GM21825 (cell line): ENCODE measurements at regions not wholly inside any gene's neighbourhood (a gene's known extent, or its start where the extent isn't known, plus 50 kb on each side); places are given as distances from the start of the nearest gene placed in this dataset.

Experiments
- ATAC-seq: cut with Tn5 transposase; IDR thresholded peaks from one replicate; pipeline ENCODE4 v1.9.1; 2021; ENCODE audit warnings: mild to moderate bottlenecking, moderate library complexity; ENCODE audit not compliant: unreplicated experiment

DNA sequence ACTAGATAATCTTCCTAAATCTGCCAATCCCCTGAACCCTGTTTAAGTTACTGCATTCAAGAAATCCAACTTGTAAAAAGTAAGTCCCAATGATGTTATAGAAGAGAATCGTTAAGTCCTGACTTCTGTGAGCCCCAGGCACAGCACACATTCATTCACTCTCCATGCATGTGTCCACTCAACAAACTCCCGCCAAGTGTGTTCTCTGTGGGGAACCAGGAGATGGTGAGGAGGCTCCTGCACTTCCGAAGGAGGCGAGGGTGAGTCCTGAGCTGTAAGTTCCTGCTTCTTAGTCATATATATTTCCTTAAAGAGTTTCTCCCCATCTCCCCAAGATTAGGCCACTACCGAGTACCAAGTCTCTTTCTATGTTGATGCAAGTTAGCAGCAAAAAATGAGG lies 635.0 kb upstream of the ID2 start:
- ATAC-seq, result no peak

DNA sequence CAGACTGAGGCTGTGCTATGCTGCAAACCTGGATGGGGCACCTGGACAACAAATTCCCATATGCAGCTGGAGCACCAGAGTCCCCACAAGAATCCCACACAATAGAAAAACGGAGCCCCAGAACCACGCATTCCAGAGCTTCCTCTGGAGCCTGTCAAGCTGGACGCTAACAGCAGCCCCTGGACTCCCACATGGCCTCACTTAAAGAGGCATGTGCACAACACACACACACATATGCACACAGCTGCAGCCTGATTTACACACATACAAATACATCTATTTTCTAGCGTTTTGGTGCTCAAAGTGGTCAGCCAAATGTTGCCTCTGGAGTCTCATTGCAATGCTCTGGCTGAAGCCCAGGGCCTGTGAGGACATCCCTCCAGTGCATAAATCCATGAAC lies 632.7 kb upstream of the ID2 start:
- ATAC-seq, result no peak

DNA sequence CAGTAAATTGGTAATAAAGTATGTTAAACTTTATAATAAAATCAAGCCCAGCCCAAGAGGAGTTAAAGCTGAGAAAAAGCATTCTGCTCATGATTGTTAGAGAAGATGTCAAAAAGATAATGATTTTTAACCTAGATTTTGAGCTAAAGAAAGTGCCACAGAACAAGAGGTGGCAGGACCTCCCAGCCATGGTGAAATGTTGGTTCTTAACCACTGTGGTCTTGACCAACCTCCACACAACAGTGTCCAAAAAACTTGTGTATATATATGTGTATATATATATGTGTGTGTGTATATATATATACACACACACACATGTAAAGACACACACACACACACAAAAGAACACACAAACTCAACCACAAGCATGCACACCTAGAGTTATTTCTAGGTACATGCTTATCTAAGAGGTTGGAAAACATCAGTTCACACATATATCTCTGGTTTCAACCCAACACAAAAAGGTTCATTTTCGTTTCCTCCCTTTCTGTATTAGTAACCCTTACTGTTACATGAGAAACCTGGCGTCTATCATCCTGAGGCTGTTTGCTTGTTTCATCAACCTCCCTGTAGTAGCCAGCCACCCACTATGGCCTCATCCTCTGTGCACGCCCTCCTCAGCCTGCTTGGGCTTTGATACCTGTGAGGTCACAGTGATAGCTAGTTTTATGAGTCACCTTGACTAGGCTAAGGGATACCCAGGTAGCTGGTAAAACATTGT lies 631.8 kb upstream of the ID2 start:
- peak; percentile 87 for ATAC-seq

DNA sequence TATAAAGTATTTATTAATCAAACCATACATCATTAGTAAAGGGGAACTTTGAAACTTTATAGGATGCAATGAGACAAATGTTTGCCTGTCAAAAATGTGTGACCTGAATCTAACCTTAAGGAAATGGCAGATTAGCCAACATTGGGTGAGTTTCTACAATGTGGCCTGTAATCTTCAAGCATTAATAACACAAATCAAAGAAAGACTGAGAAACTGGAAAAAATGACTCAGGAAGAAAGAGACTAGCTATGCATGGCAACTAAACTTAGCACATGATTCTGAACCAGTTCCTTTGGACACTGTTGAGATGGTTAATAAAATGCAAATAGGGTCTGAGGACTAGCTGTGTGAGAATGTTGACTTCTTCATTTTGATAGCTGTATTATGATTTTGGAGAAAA lies 628.6 kb upstream of the ID2 start:
- ATAC-seq, result no peak

DNA sequence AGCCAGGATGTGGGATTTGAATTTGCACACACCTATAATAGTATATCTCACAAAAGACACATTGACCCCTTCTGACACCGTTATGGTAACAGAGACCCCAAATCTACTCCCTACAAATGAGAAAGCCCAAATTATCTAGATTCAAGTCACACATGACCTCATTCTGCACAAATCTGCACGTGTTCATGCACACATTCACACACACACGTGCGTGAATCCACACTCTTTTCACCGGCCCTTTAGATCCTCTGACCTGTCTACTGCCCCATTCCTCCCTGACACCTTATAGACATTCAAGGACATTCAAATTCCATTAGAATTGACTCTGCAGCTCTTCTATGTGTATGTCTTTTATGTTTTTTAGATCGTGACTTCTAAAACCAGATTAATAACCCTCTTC lies 627.8 kb upstream of the ID2 start:
- no peak for ATAC-seq

DNA sequence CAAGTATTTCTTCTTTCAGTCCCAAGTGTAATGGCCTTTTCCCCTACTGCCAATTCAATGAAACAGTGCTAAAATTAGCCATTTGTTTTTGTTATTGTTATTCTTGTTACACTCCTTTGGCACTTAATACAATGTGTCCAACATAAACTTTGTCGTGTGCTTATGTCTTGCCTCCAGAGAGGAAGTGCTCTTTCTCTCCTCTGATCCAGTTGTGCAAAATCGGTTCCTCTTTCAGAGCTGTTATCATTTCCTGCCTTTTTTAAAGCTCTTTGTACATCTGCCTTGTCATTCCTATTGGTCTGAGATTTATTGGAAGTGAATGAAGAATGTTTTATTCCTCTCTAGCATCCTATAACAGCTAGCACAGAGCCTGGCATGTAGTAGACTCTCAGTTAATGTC lies 623.2 kb upstream of the ID2 start:
- no peak for ATAC-seq

DNA sequence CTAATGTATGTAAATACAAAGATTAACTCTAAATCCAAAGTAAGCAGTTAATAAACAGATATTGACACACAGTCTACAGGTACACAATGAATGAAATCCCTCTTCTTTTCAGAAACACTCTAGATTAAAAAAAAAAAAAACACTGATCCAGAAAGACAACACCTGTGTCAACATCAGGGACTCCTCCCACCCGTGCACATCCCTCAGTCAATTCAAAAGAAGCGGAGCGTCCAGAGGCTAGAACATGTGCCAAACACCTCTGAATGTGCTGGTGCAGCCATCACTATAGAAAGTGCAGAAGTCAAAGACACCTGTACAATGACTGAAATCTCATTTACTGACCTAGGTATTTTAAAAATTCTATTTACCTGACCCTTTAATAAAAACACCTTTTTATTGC lies 622.6 kb upstream of the ID2 start:
- ATAC-seq, result no peak

DNA sequence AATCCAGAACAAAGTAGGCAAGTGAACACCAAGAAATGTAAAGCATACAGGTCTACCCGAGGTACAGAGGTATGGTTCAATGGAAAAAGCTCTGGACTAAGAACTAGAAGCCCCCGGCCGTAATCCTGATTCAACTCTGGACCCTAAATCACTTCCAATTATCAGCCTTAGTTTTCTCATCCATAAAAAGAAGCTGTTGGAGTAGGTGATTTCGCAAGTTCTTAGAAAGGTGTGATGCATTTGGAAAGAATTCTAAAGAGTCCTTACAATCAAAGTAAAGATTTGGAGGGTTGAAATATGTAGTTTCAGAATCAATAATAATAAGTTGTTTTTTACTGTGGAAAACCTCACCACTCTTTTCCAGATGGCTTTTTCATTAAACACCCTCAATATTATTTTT lies 622.1 kb upstream of the ID2 start:
- no peak for ATAC-seq

DNA sequence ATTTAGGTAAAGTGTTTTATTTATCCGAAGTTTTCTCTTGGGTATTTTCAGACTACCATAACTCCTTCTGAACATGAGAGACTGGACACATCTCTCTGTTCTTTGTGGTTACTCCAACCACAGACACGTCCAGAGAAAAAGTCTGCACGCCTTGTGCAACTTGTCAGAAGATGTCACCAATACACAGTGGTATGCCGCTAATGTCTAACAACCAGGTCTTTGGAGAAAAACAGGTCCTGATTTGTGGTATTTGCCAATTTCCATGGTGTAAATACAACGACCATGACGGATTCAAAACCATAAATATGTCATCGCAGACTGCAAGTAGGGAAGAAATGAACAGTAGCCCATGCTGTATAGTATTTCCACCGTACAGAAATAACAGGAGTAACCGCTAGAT lies 620.6 kb upstream of the ID2 start:
- no peak for ATAC-seq

DNA sequence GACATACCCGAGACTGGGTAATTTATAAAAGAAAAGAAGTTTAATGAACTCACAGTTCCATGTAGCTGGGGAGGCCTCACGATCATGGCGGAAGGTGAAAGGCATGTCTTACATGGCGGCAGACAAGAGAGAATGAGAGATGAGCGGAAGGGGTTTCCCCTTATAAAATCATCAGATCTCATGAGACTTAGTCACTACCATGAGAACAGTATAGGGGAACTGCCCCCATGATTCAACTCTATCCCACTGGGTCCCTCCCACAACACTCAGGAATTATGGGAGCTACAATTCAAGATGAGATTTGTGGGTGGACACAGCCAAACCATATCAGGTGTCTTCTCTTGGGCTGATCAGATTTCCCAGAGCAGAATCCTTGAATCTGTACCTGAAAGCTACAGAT lies 617.3 kb upstream of the ID2 start:
- ATAC-seq, result no peak

DNA sequence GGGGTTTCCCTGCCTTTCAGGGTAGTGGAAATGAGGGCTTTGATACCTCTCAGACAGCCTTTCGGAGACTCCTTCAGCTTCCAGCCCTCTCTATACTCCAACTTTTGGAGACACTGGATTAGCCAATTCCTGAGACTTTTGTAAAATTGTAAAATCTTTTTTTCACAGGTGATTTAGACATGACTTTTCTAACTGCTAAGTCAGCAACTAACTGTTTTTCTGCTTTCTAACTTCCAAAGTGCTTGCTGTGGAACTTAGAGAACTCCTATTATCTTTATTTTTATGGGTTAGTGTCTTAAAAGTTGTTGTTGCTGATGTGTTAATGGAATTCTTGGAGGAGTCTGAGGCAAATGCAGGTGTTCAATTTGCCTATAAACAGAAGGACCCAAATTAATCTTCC lies 616.7 kb upstream of the ID2 start:
- no peak for ATAC-seq

DNA sequence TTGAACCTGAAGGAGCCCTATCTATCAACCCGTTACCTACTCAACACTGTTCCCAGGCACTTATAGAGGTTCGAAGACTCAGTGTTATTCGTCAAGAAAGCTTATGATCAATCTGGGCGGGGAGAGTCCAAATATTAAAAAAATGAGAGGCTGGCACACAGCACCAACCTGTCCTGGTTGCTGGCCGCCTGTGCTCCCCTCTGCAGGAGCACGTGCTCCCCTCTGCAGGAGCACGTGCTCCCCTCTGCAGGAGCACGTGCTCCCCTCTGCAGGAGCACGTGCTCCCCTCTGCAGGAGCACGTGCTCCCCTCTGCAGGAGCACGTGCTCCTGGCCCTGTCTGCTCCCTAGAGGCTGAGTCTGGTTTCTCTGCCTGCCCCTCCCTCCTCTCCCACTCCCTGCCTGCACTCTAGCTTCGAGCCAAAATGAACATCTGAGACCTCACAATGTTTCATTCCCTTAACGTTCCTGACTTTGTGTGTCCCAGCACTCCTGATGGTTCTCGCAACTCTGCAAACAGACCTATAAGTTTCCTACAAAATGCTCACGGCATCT lies 614.0 kb upstream of the ID2 start:
- no peak for ATAC-seq

DNA sequence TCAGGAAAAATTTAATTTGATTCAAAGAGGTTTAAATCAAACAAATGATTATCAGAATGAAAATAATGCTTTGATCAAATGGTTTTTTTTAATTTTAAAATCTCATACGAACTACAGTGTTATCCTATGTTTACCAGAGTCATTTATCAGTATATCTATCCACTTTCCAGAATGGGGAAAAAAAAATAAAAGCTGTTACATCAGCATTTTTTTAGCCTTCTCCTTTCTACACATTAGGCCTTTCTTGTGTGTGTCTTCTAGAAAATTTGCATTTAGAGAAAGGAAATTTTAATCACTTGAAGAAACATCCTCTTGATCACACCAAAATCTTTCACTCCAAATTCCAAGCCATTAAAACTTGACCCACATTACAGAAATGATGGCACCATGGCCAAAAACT lies 608.9 kb upstream of the ID2 start:
- no peak for ATAC-seq

DNA sequence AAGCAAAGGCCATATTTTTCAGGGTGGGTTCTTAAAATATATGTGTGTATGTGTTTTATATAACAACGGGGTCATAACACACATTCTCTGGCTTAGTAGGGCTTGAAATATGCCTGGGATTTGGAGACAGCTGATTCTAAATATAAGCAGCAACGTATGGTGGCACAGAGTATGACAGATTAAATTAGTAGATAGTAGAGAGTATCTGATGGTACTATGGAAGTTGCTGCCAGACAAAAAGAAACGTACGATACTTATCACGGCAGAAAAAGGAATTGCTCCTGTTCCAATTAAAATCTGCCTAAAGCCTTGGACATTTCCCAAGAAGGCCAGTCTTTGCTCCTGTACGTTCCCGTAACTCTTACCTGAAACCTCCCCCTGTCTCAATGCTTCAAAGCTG lies 607.9 kb upstream of the ID2 start:
- no peak for ATAC-seq

DNA sequence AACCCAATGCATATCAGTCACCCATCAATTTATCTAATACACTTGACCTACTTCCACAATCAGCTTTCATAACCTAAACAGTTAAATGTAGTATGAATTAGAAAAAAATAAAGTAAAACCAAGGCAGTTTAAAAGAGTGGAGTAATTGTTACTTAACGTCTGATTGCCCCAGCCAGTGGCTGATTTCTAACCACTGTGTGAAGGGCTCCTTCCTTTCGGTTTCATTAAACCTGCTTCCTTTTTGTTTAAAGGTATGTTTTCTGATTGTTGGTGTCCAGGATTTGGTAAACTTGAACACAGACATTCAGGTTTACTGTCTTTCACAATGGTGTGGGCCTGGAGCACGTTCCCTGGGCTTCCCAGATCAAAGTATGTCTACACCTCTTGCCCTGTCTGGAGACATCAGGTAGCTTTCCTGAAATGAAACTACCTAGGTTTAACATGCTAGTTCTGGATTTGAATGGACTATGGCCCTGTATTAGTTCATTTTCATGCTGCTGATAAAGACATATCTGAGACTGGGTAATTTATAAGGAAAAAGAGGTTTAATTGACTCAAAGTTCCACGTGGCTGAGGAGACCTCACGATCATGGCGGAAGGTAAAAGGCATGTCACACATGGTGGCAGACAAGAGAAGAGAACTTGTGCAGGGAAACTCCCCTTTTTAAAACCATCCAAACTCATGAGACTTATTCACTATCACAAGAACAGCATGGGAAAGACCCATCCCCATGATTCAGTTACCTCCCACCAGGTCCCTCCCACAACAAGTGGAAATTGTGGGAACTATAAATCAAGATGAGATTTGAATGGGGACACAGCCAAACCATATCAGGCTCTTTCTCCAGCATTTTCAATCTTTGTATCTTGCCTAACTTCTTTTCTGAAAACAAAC lies 605.2 kb upstream of the ID2 start:
- ATAC-seq, result no peak

DNA sequence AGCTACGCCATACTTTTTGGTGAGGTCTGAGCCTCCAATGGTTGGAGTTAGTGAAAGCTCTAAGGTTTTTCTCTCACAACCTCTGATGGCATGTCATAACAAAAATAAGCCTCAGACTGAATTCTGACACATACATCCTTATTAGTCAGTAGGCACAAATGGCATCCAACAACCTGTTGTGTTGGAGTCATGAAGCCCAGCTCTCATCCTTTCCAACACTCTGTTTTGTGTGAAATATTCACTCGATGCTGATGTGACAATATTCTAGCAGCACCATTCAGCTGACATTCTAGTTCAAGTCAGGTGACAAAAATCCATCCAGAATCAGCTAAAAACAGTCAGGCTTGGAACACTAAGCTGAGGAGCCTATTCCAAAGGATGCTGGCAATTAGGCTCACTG lies 603.2 kb upstream of the ID2 start:
- no peak for ATAC-seq

DNA sequence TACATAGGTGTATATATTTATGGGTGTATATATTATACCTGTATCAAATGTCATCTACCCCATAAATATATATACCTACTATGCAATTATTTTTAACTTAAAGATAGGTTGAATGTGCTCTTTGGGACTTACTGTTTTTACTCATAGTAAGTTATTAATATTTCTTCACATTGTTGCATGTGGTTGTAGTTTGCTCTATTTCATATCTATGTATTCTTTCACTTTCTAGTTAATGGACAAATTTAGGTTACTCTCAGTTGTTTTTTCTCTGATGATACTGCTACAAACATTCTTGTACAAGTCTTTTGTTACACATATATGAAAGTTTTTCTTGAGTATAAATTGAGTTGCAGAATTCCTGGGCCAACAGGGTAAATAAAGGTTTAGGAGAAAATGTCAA lies 601.8 kb upstream of the ID2 start:
- no peak for ATAC-seq

DNA sequence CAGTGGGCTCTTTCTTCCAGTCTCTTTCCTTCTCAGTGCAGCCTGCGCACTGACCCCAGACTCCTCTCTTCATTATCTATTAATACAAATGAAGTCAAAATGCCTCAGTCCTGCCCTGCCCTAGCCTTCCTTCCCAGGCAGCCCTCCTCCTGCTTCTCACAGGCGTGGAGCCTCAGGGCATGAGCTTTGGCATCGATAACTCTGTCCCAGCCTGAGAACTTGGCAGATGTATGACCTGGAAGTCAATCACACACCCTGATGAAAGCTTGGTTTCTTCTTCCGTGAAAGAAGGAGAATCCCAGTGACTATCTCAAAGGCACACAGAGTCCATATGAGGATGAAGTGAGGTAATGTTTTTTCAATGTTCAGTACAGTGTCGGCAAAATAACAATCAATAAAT lies 600.7 kb upstream of the ID2 start:
- ATAC-seq, result no peak

DNA sequence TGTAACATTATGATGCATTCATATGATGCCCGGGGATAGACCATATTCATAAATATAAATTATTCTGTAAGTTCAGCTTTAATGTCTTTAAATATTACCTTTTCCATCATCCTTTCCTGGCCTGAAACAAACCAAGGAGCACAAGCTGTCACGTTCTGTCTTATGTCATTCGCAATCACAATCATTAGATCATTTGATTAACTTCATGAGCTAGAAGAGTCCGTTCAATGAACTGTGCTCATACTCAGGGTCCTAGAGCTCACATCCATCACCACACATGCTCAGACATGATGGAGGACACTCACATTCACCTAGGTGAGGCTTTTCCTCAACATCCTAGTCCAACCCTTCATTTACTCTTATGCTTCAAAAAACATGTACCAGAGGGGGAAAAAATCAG lies 599.0 kb upstream of the ID2 start:
- ATAC-seq, result no peak

DNA sequence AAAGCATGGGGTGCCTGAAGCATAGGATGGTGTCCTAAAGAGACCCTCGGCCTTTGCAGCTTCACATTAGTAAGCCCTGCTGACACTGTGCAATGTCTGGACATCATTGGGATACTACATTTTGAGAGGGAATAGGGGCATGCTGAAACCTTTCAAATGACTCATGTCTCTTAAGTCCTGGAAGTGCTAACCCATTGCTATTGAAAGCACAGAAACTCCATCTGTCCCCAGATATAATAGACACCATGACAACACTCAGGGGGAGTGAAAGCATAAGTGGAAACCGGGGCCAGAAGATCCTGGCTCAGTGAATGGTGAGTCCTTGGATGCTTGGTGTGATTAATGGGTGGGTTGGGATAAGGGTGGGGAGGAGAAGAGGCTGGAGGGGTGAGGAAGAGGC lies 595.5 kb upstream of the ID2 start:
- no peak for ATAC-seq

DNA sequence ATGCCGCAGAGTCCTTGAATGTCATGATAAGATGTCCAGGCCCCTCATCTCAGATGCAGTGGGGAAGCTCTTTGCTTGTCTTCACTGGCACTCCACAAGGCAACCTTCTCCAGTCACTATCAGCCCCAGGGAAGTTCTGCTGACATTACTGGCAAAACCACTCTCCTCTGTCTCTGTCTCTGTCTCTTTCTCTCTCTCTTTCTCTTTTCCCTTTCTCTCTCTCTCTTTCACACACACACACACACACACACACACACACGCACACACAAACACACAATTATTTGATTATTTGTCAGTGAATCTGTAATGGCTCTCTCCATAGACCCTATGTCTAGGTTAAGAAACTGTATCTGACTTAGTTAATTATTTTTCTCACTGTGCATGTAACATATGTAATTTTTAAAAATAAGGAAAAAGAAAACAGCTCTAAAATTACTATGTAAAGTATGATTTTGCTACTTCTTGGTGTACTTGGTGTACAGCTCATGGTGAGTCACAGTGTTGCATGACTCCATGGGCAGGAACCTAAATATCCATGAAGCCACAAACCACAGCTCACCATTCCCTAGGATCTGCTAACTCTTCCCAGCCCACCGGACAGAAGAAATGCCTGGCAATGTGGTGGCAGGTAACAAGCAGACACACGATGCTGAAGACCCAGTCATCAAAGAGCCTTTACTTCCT lies 594.9 kb upstream of the ID2 start:
- ATAC-seq, result no peak

DNA sequence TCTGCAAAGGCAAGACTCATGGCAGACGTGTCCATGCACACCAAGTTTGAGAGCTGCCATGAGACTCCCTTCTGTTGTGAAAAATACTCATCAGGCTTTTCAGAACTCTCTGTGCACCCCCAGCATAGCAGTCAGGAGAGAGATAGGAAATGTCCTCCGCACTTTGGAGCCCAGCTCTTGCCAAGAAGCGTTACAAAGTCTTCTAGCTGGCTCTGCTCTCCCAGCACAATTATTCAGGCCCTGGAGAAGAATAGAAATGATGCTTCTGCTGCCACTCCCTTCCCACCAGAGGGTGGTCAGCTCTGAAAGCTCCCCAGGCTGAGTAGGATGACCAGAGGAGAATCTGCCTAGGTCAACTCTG lies 594.4 kb upstream of the ID2 start:
- ATAC-seq, result no peak
